OCI-LY7 (cell line): ENCODE measurements at regions not wholly inside any gene's neighbourhood (a gene's known extent, or its start where the extent isn't known, plus 50 kb on each side); places are given as distances from the start of the nearest gene placed in this dataset.

Source experiments
- BruUV-seq: library from RNA; stranded (reverse); fragments of 400-500 nt; replicated peaks from 2 replicates; lab custom pipeline; 2021; lab: Mats Ljungman, UMichigan
- CTCF ChIA-PET: fragments of 300-600 bp; sonication (Branson Sonifier 250); formaldehyde crosslinking; loops from one replicate; lab custom pipeline; 2022; ENCODE audit warnings: antibody characterized with exemption; ENCODE audit not compliant: unreplicated experiment; lab: Charles Lee
- POLR2A ChIA-PET: fragments of 300-600 bp; sonication (Branson Sonifier 250); formaldehyde crosslinking; loops from one replicate; lab custom pipeline; 2022; ENCODE audit warnings: antibody characterized with exemption; lab: Charles Lee
- DNase-seq: peaks from one replicate; pipeline ENCODE4 v3.0.0-alpha.2; 2015; ENCODE audit warnings: low spot score
- H2AFZ ChIP-seq: fragments of 200-600 bp; sonication (generic), shearing (Covaris generic); 2 replicates; pipeline ENCODE4 v1.6.1; 2014; ENCODE audit warnings: mild to moderate bottlenecking, antibody characterized with exemption, low read length, moderate library complexity
- H3K27ac ChIP-seq: fragments of 200-600 bp; sonication (generic); 2 replicates; pipeline ENCODE4 v1.5.1; 2014; ENCODE audit warnings: mixed run types, low read depth, mild to moderate bottlenecking, moderate library complexity, low read length, inconsistent platforms; ENCODE audit not compliant: poor library complexity, severe bottlenecking
- H3K36me3 ChIP-seq: fragments of 200-600 bp; sonication (generic); 2 replicates; pipeline ENCODE4 v1.6.1; 2014; ENCODE audit warnings: mild to moderate bottlenecking, antibody characterized with exemption, low read length, moderate library complexity, mixed read lengths; ENCODE audit not compliant: insufficient read depth
- H3K4me1 ChIP-seq: fragments of 200-600 bp; sonication (generic); 2 replicates; pipeline ENCODE4 v1.5.1; 2014; ENCODE audit warnings: mild to moderate bottlenecking, low read length; ENCODE audit not compliant: insufficient read depth, poor library complexity, severe bottlenecking
- H3K4me2 ChIP-seq: fragments of 200-600 bp; sonication (generic); 2 replicates; pipeline ENCODE4 v1.6.1; 2014; ENCODE audit warnings: mild to moderate bottlenecking, low read length
- H3K4me3 ChIP-seq: fragments of 200-600 bp; sonication (generic); 2 replicates; pipeline ENCODE4 v1.5.1; 2014; ENCODE audit warnings: mild to moderate bottlenecking, low read depth, low read length; ENCODE audit not compliant: poor library complexity, severe bottlenecking
- H3K79me2 ChIP-seq: fragments of 200-600 bp; sonication (generic); 2 replicates; pipeline ENCODE4 v1.6.1; 2016; ENCODE audit warnings: low read depth, mild to moderate bottlenecking, low read length, moderate library complexity, mixed read lengths; ENCODE audit not compliant: insufficient read depth
- H3K9me2 ChIP-seq: fragments of 200-600 bp; sonication (generic); 2 replicates; pipeline ENCODE4 v1.6.1; 2016; ENCODE audit warnings: mild to moderate bottlenecking, low read length, mixed read lengths; ENCODE audit not compliant: insufficient read depth
- H3K9me3 ChIP-seq: fragments of 200-600 bp; sonication (generic); 2 replicates; pipeline ENCODE4 v1.6.1; 2014; ENCODE audit warnings: mild to moderate bottlenecking, mixed run types, low read length, mixed read lengths
- H4K20me1 ChIP-seq: fragments of 200-600 bp; sonication (generic); 2 replicates; pipeline ENCODE4 v1.6.1; 2014; ENCODE audit warnings: mild to moderate bottlenecking, antibody characterized with exemption, low read length, moderate library complexity, mixed read lengths; ENCODE audit not compliant: insufficient read depth
- CTCF ChIP-seq: fragments of 200-600 bp; sonication (generic); conservative IDR thresholded peaks from 2 replicates; pipeline ENCODE4 v1.5.1; 2014; ENCODE audit warnings: mild to moderate bottlenecking, antibody characterized with exemption, low read length, moderate library complexity, mixed read lengths
- EZH2phosphoT487 ChIP-seq: fragments of 200-600 bp; sonication (generic); IDR thresholded peaks from 2 replicates; pipeline ENCODE4 v1.6.1; 2018; ENCODE audit warnings: low read depth, borderline replicate concordance, mild to moderate bottlenecking, mixed run types, antibody characterized with exemption, low read length, moderate library complexity, mixed read lengths
- intact Hi-C: fragments of 100-400 bp; cut with micrococcal nuclease; formaldehyde crosslinking; loops from one replicate; pipeline ENCODE4 v1.10.0; 2022; ENCODE audit not compliant: unreplicated experiment

GRCh38 chr20:39775110-39775509 lies 813.0 kb downstream of the DHX35 start:
- H3K4me3 ChIP-seq: no peak overlapping the region
- intact Hi-C loops: no loop called here
- BruUV-seq: no TSS peak
- H3K27ac ChIP-seq: no peak overlapping the region
- TF ChIP-seq EZH2phosphoT487 (no peak), CTCF (no peak)
- ChIA-PET CTCF (no interaction called here), POLR2A (no interaction called here)
- H3K4me1 ChIP-seq: no peaks in the 10 kb centered on the region
- DNase-seq: no peak
- H2AFZ ChIP-seq: no peak overlapping the region
- no peaks in the 10 kb centered on the region for H4K20me1 ChIP-seq
- H3K9me3 ChIP-seq: no peaks in the 10 kb centered on the region
- H3K9me2 ChIP-seq: no peaks in the 10 kb centered on the region
- H3K4me2 ChIP-seq: no peak overlapping the region
- H3K36me3 ChIP-seq: no peaks in the 10 kb centered on the region
- H3K79me2 ChIP-seq: no peaks in the 10 kb centered on the region

- POLR2A ChIA-PET: no interaction called here
Measured at GRCh38 chr20:39773380-39774000, 811.3 kb downstream of the DHX35 start.

More at GRCh38 chr20:39773380-39774000, 811.3 kb downstream of the DHX35 start:
- CTCF ChIA-PET: no interaction called here
- H3K79me2 ChIP-seq: no peaks in the 10 kb centered on the region
- TF ChIP-seq CTCF (no peak), EZH2phosphoT487 (no peak)
- H3K4me3 ChIP-seq: no peak overlapping the region
- H3K4me1 ChIP-seq: no peaks in the 10 kb centered on the region
- H3K27ac ChIP-seq: no peak overlapping the region
- no peak overlapping the region for H3K4me2 ChIP-seq
- H2AFZ ChIP-seq: no peak overlapping the region
- no peak for DNase-seq
- H3K36me3 ChIP-seq: no peaks in the 10 kb centered on the region
- no peaks in the 10 kb centered on the region for H3K9me3 ChIP-seq
- H4K20me1 ChIP-seq: no peaks in the 10 kb centered on the region
- intact Hi-C loops: no loop called here
- BruUV-seq: no TSS peak
- no peaks in the 10 kb centered on the region for H3K9me2 ChIP-seq
